Spleen (tissue), 11 donors: ENCODE measurements at regions not wholly inside any gene's neighbourhood (a gene's known extent, or its start where the extent isn't known, plus 50 kb on each side); places are given as distances from the start of the nearest gene placed in this dataset.

ENCODE experiments used
- DNase-seq: peaks from one replicate; pipeline ENCODE4 v3.0.0-alpha.2; 2020
- H3K27ac ChIP-seq, 8 donors: fragments of 200-600 bp; sonication (generic) in 7 of 8; 1 replicate in 4 of 8; 2 replicates in 4 of 8; pipeline versions ENCODE4 v1.5.0 to v1.8.0; 2016 to 2021; ENCODE audit warnings: inconsistent platforms in 4 of 8, mild to moderate bottlenecking in 4 of 8, moderate library complexity in 1 of 8
- H3K27me3 ChIP-seq, 7 donors: fragments of 200-600 bp; sonication (generic) in 6 of 7; replicated peaks in 1 of 7; 1 replicate in 4 of 7; 2 replicates in 3 of 7; pipeline versions ENCODE4 v1.5.0 to v1.8.0; 2016 to 2021; ENCODE audit warnings: inconsistent platforms in 3 of 7, mild to moderate bottlenecking in 1 of 7
- H3K36me3 ChIP-seq, 6 donors: fragments of 200-600 bp; sonication (generic) in 5 of 6; 1 replicate in 4 of 6; 2 replicates in 2 of 6; pipeline versions ENCODE4 v1.5.0 to v1.8.0; 2016 to 2021; ENCODE audit warnings: inconsistent platforms in 2 of 6
- H3K4me1 ChIP-seq, 6 donors: fragments of 200-600 bp; sonication (generic) in 5 of 6; 1 replicate in 3 of 6; 2 replicates in 3 of 6; pipeline versions ENCODE4 v1.5.0 to v1.8.0; 2016 to 2021; ENCODE audit warnings: inconsistent platforms in 3 of 6
- H3K4me3 ChIP-seq, 8 donors: fragments of 200-600 bp; sonication (generic) in 7 of 8; 1 replicate in 4 of 8; 2 replicates in 4 of 8; pipeline versions ENCODE4 v1.5.0 to v1.8.0; 2016 to 2021; ENCODE audit warnings: inconsistent platforms in 4 of 8, mild to moderate bottlenecking in 4 of 8, moderate library complexity in 2 of 8
- H3K9me3 ChIP-seq, 8 donors: fragments of 200-600 bp; sonication (generic) in 7 of 8; 1 replicate in 4 of 8; 2 replicates in 4 of 8; pipeline versions ENCODE4 v1.5.0 to v1.8.0; 2016 to 2021; ENCODE audit warnings: inconsistent platforms in 4 of 8
- CTCF ChIP-seq, 11 experiments: fragments of 200-600 bp in 7 of 11; fragments of 450-650 bp in 4 of 11; sonication (generic) in 4 of 11; IDR thresholded peaks in 8 of 11; conservative IDR thresholded peaks in 3 of 11; 1 replicate in 7 of 11; 2 replicates in 4 of 11; pipeline versions ENCODE4 v1.4.0 to v1.8.0; 2016 to 2021; ENCODE audit warnings: antibody characterized with exemption in 11 of 11, inconsistent platforms in 4 of 11, mild to moderate bottlenecking in 1 of 11
- POLR2A ChIP-seq, 3 donors: fragments of 450-650 bp; IDR thresholded peaks; one replicate each; pipeline ENCODE4 v1.5.1; 2017; ENCODE audit warnings: antibody characterized with exemption in 3 of 3, mild to moderate bottlenecking in 1 of 3
- POLR2AphosphoS5 ChIP-seq, 3 donors: sonication (generic); formaldehyde crosslinking; IDR thresholded peaks; one replicate each; pipeline ENCODE4 v1.5.1; 2017; ENCODE audit warnings: antibody characterized with exemption in 3 of 3
- WGBS, 5 donors: extraction: QIAGEN DNeasy Blood & Tissue Kit in 3 of 5; methylation state at CpG; one replicate each; pipeline versions ENCODE4 v1.1.5 to v1.1.7; 2013 to 2018; 5-methylcytosine and 5-hydroxymethylcytosine counted together
- intact Hi-C: fragments of 100-400 bp; cut with DNase I; formaldehyde crosslinking; loops from one replicate; pipeline ENCODE4 v1.15.0; 2023; ENCODE audit warnings: low total_unique reads
- donor health status: healthy with polysubstance abuse.
- donor health status: DM: no; HTN: no; CAD: no; lungs with moderate emphysema.
- donor health status: DM: no; HTN: no; CAD: no.
- donor health status: Bipolar disorder and iron deficiency.
- donor health status: healthy.
- donor health status: DM: no; HTN: no; CAD: no.
- donor health status: DM: yes; HTN: yes; CAD: no.

GRCh38 chr2:234828382-234829073, 123.3 kb upstream of the SH3BP4 start:
- Histone ChIP-seq H3K27ac (no peak overlapping the region), H3K36me3 (no peaks in the 10 kb centered on the region), H3K4me3 (no peak overlapping the region), H3K27me3 (no peaks in the 10 kb centered on the region), H3K4me1 (no peaks in the 10 kb centered on the region), H3K9me3 (no peaks in the 10 kb centered on the region)
- intact Hi-C loops: no loop called here
- WGBS, 5 donors: 87 to 95% (median 90%) methylated on average over 10 of the region's 10 CpGs
- DNase-seq: no peak
- TF ChIP-seq CTCF (IDR thresholded peaks at IDR 0.05 in 8 of 11, conservative IDR thresholded peaks at IDR 0.05 in 3 of 11) (no peak), POLR2AphosphoS5 (IDR thresholded peaks at IDR 0.05) (no peak), POLR2A (IDR thresholded peaks at IDR 0.05) (no peak)

GRCh38 chr2:234827096-234827860, 124.5 kb upstream of the SH3BP4 start:
- WGBS, 5 donors: 78 to 91% (median 86%) methylated on average over 2 of the region's 2 CpGs
- intact Hi-C loops: no loop called here

GRCh38 chr2:234826681-234827080, 125.1 kb upstream of the SH3BP4 start:
- Histone ChIP-seq H3K4me3 (no peak overlapping the region), H3K36me3 (no peaks in the 10 kb centered on the region), H3K27me3 (no peaks in the 10 kb centered on the region), H3K27ac (no peak overlapping the region), H3K4me1 (no peaks in the 10 kb centered on the region), H3K9me3 (no peaks in the 10 kb centered on the region)
- intact Hi-C loops: no loop called here
- TF ChIP-seq POLR2A (IDR thresholded peaks at IDR 0.05): no peak
- TF ChIP-seq CTCF (IDR thresholded peaks at IDR 0.05 in 8 of 11, conservative IDR thresholded peaks at IDR 0.05 in 3 of 11): no peak
- TF ChIP-seq POLR2AphosphoS5 (IDR thresholded peaks at IDR 0.05): no peak
- 90 to 97% (median 92%) methylated on average over 5 of the region's 5 CpGs for WGBS, 5 donors
- no peak for DNase-seq

More at GRCh38 chr2:234827096-234827860, 124.5 kb upstream of the SH3BP4 start:
- TF ChIP-seq CTCF (IDR thresholded peaks at IDR 0.05 in 8 of 11, conservative IDR thresholded peaks at IDR 0.05 in 3 of 11): no peak
- no peak for TF ChIP-seq POLR2A (IDR thresholded peaks at IDR 0.05)
- TF ChIP-seq POLR2AphosphoS5 (IDR thresholded peaks at IDR 0.05): no peak
- no peak for DNase-seq
- H3K27ac ChIP-seq: no peak overlapping the region
- H3K4me1 ChIP-seq: no peaks in the 10 kb centered on the region
- no peaks in the 10 kb centered on the region for H3K27me3 ChIP-seq
- no peak overlapping the region for H3K4me3 ChIP-seq
- no peaks in the 10 kb centered on the region for H3K36me3 ChIP-seq
- H3K9me3 ChIP-seq: no peaks in the 10 kb centered on the region

GRCh38 chr2:234825616-234826015, 126.2 kb upstream of the SH3BP4 start:
- Histone ChIP-seq H3K27me3 (no peaks in the 10 kb centered on the region), H3K4me3 (no peak overlapping the region), H3K27ac (no peak overlapping the region), H3K9me3 (no peaks in the 10 kb centered on the region), H3K36me3 (no peaks in the 10 kb centered on the region), H3K4me1 (no peaks in the 10 kb centered on the region)
- TF ChIP-seq POLR2A (IDR thresholded peaks at IDR 0.05) (no peak), CTCF (IDR thresholded peaks at IDR 0.05 in 8 of 11, conservative IDR thresholded peaks at IDR 0.05 in 3 of 11) (no peak), POLR2AphosphoS5 (IDR thresholded peaks at IDR 0.05) (no peak)
- intact Hi-C loops: no loop called here
- 72 to 87% (median 81%) methylated on average over 5 of the region's 5 CpGs for WGBS, 5 donors
- DNase-seq: no peak
